SK-N-SH treated with all-trans-retinoic acid at 6 μM for 48 hours (cell line): ENCODE measurements at regions not wholly inside any gene's neighbourhood (a gene's known extent, or its start where the extent isn't known, plus 50 kb on each side); places are given as distances from the start of the nearest gene placed in this dataset.

Experiments
- BACH2 ChIP-seq: fragments of 250-450 bp; sonication (Bioruptor Pico); IDR thresholded peaks from 2 replicates; pipeline ENCODE4 v1.9.0; 2021; ENCODE audit warnings: mild to moderate bottlenecking, borderline replicate concordance
- CSDC2 ChIP-seq: fragments of 250-450 bp; sonication (Bioruptor Pico); IDR thresholded peaks from 2 replicates; pipeline ENCODE4 v1.5.0; 2020; ENCODE audit warnings: mild to moderate bottlenecking, moderate library complexity
- ESRRG ChIP-seq: fragments of 250-450 bp; sonication (Bioruptor Pico); IDR thresholded peaks from 2 replicates; pipeline ENCODE4 v1.6.1; 2021; ENCODE audit warnings: mild to moderate bottlenecking
- ISL1 ChIP-seq: fragments of 250-450 bp; sonication (Bioruptor Pico); IDR thresholded peaks from 2 replicates; pipeline ENCODE4 v2.1.2; 2022; ENCODE audit warnings: mild to moderate bottlenecking, moderate library complexity
- PATZ1 ChIP-seq: fragments of 250-450 bp; sonication (Bioruptor Pico); IDR thresholded peaks from 2 replicates; pipeline ENCODE4 v1.8.0; 2020; ENCODE audit warnings: mild to moderate bottlenecking, moderate library complexity, borderline replicate concordance
- RARB ChIP-seq: fragments of 250-450 bp; sonication (Bioruptor Pico); IDR thresholded peaks from 2 replicates; pipeline ENCODE4 v1.8.0; 2021; ENCODE audit warnings: mild to moderate bottlenecking, moderate library complexity
- SNAI2 ChIP-seq: fragments of 250-450 bp; sonication (Bioruptor Pico); IDR thresholded peaks from 2 replicates; pipeline ENCODE4 v1.5.0; 2020; ENCODE audit warnings: mild to moderate bottlenecking, moderate library complexity
- TOX ChIP-seq: fragments of 250-450 bp; sonication (Bioruptor Pico); IDR thresholded peaks from 2 replicates; pipeline ENCODE4 v1.8.0; 2021; ENCODE audit warnings: mild to moderate bottlenecking, moderate library complexity, borderline replicate concordance
- TSHZ2 ChIP-seq: fragments of 250-450 bp; sonication (Bioruptor Pico); IDR thresholded peaks from 2 replicates; pipeline ENCODE4 v1.5.0; 2020; ENCODE audit warnings: mild to moderate bottlenecking, moderate library complexity
- ZFP3 ChIP-seq: fragments of 250-450 bp; sonication (Bioruptor Pico); IDR thresholded peaks from 2 replicates; pipeline ENCODE4 v1.5.0; 2020; ENCODE audit warnings: mild to moderate bottlenecking, moderate library complexity
- ZFP30 ChIP-seq: fragments of 450-650 bp; formaldehyde crosslinking; IDR thresholded peaks from 2 replicates; pipeline ENCODE4 v1.5.0; 2022; ENCODE audit warnings: mild to moderate bottlenecking, moderate library complexity
- ZNF8 ChIP-seq: fragments of 450-650 bp; formaldehyde crosslinking; IDR thresholded peaks from 2 replicates; pipeline ENCODE4 v1.5.0; 2020; ENCODE audit warnings: mild to moderate bottlenecking, moderate library complexity
- TF ChIP-seq, protein P1 (sequence below): fragments of 250-450 bp; sonication (Bioruptor Pico); IDR thresholded peaks from 2 replicates; pipeline ENCODE4 v1.8.0; 2021; ENCODE audit warnings: low read depth, mild to moderate bottlenecking, moderate library complexity, borderline replicate concordance
- TF ChIP-seq, protein P2 (sequence below): fragments of 250-450 bp; sonication (Bioruptor Pico); IDR thresholded peaks from 2 replicates; pipeline ENCODE4 v1.5.1; 2020; ENCODE audit warnings: low read depth, mild to moderate bottlenecking, moderate library complexity

- TF ChIP-seq ZFP30 (no peak), ZNF8 (CRISPR knock-in tag) (no peak), ISL1 (CRISPR knock-in tag) (no peak), ZFP3 (CRISPR knock-in tag) (no peak), TSHZ2 (CRISPR knock-in tag) (no peak), CSDC2 (CRISPR knock-in tag) (no peak), RARB (CRISPR knock-in tag) (no peak), TOX (CRISPR knock-in tag) (no peak), ESRRG (CRISPR knock-in tag) (no peak), PATZ1 (CRISPR knock-in tag) (no peak), SNAI2 (CRISPR knock-in tag) (no peak), BACH2 (CRISPR knock-in tag) (no peak)
- TF ChIP-seq, protein P1, sequence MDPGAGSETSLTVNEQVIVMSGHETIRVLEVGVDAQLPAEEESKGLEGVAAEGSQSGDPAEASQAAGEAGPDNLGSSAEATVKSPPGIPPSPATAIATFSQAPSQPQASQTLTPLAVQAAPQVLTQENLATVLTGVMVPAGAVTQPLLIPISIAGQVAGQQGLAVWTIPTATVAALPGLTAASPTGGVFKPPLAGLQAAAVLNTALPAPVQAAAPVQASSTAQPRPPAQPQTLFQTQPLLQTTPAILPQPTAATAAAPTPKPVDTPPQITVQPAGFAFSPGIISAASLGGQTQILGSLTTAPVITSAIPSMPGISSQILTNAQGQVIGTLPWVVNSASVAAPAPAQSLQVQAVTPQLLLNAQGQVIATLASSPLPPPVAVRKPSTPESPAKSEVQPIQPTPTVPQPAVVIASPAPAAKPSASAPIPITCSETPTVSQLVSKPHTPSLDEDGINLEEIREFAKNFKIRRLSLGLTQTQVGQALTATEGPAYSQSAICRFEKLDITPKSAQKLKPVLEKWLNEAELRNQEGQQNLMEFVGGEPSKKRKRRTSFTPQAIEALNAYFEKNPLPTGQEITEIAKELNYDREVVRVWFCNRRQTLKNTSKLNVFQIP (CRISPR knock-in tag) = no peak
- TF ChIP-seq, protein P2, sequence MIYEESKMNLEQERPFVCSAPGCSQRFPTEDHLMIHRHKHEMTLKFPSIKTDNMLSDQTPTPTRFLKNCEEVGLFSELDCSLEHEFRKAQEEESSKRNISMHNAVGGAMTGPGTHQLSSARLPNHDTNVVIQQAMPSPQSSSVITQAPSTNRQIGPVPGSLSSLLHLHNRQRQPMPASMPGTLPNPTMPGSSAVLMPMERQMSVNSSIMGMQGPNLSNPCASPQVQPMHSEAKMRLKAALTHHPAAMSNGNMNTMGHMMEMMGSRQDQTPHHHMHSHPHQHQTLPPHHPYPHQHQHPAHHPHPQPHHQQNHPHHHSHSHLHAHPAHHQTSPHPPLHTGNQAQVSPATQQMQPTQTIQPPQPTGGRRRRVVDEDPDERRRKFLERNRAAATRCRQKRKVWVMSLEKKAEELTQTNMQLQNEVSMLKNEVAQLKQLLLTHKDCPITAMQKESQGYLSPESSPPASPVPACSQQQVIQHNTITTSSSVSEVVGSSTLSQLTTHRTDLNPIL (CRISPR knock-in tag) = no peak
Observed at GRCh38 chr12:65597527-65597926, 226.8 kb upstream of the HMGA2 start.
